ENCODE measurements at regions not wholly inside any gene's neighbourhood (a gene's known extent, or its start where the extent isn't known, plus 50 kb on each side); places are given as distances from the start of the nearest gene placed in this dataset.
"Not testable (repeated sequence)": the region's sequence is repeated elsewhere in the genome, so short reads cannot be mapped to it uniquely, and the experiment has no call there.

DNA sequence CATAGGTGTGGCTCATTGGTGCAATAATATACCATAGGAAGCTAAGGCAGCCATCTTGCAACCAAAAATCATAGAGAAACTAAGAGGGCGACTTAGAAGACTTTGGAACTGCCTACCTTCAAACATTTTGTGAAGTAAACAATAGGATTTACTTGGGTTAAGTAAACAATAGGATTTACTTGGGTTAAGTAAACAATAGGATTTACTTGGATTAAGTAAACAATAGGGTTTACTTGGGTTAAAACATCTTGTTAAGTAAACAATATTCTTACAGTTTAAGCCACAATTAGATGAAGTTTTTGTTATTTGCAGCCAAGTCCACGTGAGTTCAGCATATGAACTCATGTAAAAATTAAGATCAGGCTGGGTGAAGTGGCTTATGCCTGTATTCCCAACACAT is 722.4 kb upstream of the AUTS2 start:
- DNase-seq, result no peak

DNA sequence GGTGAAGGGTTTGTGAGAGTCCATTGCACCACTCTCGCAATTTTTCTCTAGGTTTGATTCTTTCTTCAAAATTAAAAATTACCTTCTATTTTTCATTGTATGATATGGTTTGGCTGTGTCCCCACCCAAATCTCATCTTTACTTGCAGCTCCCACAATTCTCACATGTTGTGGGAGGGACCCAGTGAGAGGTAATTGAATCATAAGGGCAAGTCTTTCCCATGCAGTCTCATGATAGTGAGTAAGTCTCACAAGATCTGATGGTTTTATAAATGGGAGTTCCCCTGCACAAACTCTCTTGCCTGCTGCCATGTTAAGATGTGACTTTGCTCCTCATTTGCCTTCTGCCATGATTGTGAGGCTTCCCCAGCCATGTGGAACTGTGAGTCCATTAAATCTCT is 711.2 kb upstream of the AUTS2 start:
- not testable (repeated sequence) for DNase-seq

- no peak for DNase-seq
Observed at GRCh38 chr7:68888971-68889385, 709.3 kb upstream of the AUTS2 start.

GRCh38 chr7:68892236-68892635 is 706.0 kb upstream of the AUTS2 start:
- no peak for DNase-seq

- no peak for DNase-seq
Observed at GRCh38 chr7:68893411-68893810, 704.9 kb upstream of the AUTS2 start.

DNA sequence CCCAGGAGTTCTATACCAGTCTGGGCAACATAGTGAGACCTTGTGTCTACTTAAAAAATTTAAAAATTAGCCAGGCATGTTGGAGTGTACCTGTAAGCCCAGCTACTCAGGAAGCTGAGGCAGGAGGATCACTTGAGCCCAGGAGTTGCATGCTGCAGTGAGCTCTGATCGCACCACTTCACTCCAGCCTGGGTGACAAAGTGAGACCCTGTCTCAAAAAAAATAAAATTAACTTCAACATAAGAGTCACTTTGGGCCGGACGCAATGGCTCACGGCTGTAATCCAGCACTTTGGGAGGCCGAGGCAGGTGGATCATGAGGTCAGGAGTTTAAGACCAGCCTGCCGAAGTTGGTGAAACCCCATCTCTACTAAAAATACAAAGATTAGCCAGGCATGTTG is 699.1 kb upstream of the AUTS2 start:
- DNase-seq, result not testable (repeated sequence)

- no peak for DNase-seq
Observed at GRCh38 chr7:68900096-68900495, 698.2 kb upstream of the AUTS2 start.

GRCh38 chr7:68904630-68905029 is 693.6 kb upstream of the AUTS2 start:
- no peak for DNase-seq

- no peak for DNase-seq
Observed at GRCh38 chr7:68911754-68912153, 686.5 kb upstream of the AUTS2 start.

GRCh38 chr7:68914006-68914405 is 684.3 kb upstream of the AUTS2 start:
- DNase-seq, result no peak

DNA sequence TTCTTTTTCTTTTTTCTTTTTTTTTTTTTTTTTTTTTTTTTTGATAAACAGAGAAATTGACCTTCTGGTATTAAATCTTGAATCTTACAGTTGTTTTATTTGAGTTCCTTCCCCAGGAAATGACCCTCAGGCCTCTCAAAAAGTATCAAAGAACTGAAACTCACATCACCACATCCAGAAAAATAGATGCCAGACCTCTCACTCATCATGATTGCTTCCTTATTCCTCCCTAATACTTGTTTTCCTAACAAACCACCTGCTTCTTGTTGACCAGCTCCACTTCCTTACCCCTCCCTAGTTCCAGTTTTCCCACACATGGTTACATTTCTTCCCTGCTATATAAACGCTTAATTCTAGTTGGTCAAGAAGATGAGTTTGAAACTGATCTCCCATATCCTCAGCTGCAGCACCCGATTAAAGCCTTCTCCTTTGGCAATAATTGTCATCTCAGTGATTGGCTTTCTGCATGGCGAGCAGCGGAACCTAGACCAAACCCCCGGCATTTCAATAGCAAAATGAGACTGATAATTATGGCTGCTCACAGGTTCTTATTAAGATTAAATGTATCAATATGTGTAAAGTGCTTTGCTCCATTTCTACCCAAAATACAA is 681.1 kb upstream of the AUTS2 start:
- no peak for DNase-seq

- DNase-seq, result no peak
Observed at GRCh38 chr7:68918621-68919020, 679.7 kb upstream of the AUTS2 start.

DNA sequence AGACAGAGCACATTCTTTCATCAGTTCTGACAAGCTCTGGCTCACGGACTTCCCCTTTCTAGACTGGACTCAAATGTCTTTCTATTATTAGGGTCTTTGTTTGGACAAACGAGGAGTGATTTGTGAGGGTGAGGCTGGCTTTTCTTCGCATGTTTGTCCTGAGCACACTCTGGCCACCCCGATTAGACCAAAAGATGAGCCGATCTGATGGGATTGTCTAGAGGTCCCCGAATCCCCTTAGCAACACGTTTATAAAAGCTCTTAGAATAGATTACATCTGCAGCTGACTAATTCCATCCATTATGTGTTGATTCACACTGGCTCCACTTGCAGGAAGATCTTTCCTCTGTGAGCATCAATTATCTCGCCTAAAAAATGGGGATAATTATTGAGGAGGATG is 675.4 kb upstream of the AUTS2 start:
- no peak for DNase-seq

GRCh38 chr7:68925241-68925640 is 673.0 kb upstream of the AUTS2 start:
- no peak for DNase-seq

- no peak for DNase-seq
Observed at GRCh38 chr7:68929781-68930261, 668.5 kb upstream of the AUTS2 start.

GRCh38 chr7:68936471-68937035 is 661.7 kb upstream of the AUTS2 start:
- no peak for DNase-seq

DNA sequence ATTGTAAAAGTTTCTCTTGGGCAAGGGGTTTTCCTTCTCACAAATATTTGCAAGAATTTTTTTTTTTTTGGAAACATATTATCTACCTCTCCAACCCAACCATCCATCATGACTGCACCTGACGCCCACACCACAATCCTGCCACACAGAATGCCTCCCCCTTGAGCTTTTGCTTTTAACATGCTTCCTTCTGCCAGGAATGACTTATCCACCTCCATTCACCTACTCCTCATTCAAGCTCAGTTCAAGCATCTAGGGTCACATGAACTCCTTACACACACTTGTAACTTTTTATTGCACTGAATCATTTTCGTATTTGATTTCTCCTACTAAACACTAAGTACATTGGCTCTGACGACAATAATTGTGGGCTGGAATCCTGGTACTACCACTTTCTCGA is 660.1 kb upstream of the AUTS2 start:
- no peak for DNase-seq

DNA sequence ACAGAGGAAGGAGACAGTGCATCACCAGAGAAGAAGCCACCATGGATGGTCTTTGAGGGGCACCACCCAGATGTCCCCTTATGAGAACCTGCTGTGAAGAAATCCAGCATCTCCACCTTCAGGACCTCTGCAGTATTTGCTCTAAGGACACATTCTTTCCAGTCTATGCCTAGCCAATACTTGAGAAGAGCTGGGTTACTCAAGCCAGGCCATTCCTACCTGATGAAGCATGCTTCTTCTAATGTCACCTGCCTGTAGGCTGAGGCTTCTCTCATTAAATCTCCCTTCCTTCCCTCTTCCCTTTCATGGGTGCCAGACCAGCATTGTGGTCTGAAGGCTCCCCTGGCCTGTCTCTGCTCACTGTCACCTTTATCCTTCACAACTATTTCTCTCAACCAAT is 654.5 kb upstream of the AUTS2 start:
- DNase-seq, result no peak

DNA sequence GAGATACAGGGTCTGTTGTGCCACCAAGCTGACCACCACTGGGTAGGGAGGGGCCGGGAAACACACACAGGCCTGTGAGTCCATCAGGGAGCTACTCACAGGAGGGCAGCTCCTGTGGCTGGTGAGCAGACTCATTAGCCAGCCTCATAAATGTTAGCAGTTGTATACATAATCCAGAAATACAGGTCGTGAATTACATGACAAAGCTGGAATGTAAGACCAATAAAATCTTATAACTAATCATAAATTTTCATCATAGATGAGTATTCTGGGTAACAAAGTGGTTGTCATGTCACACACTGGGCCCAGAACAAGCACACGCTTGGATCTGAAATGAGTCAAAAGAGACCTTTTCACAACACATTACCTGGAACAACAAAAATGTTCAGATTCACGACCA is 642.6 kb upstream of the AUTS2 start:
- DNase-seq, result no peak

- DNase-seq, result no peak
Observed at GRCh38 chr7:68958571-68958970, 639.7 kb upstream of the AUTS2 start.

DNA sequence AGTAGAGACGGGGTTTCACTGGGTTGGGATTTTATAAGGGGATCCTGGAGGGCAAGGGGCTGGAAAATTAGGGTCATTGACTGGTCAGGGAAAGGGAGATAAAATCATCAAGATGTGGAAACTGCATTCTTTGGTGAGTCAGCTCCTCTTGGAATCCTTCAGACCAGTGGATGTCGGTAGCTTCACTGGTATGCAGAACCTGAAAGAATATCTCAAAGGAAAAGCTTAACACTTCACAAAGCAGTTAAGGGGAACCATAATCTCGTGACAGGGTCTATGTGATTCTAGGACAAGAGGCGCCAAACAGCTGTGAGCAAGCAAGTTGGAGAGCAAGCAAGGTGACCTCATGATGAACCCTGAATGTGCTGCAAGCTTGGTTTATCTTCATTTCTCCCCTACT is 634.7 kb upstream of the AUTS2 start:
- DNase-seq, result no peak

DNA sequence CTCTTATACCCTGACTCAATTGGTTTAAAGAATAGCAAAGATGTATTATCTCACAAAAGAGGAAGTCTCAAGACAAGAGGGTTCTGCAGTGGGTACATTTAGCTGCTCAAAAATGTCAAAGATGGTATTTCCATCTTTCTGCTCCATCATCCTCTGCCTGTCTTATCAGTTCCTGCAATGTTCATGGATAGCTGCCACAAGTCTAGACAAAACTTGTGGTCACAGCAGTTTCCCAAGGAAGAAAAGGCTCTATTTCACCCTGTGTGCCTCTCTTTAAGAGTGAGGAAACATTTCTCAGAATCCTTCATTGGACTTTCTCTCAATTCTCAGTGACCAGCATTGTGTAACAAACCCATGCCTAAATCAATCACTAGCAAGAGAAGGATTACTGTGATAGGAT is 634.2 kb upstream of the AUTS2 start:
- no peak for DNase-seq

GRCh38 chr7:68965351-68965750 is 632.9 kb upstream of the AUTS2 start:
- DNase-seq, result no peak

DNA sequence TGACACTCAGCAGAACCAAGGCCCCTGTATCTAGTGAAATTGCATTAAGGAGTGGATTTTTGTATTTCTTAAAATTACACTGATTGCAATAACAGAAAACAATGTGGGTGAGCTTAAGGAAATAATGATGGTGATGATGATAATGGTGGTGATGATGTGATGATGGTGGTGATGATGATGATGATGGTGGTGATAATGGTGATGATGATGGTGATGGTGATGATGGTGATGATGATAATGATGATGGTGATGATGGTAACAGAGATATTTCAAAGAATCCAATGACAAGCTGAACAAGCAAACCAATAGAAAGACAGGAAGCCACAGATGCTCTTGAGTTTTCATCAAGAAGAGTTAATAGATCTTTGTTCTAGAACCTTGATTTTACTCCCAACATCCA is 630.7 kb upstream of the AUTS2 start:
- no peak for DNase-seq

- no peak for DNase-seq
Observed at GRCh38 chr7:68969571-68969970, 628.7 kb upstream of the AUTS2 start.
